SK-N-SH (cell line): ENCODE measurements at regions not wholly inside any gene's neighbourhood (a gene's known extent, or its start where the extent isn't known, plus 50 kb on each side); places are given as distances from the start of the nearest gene placed in this dataset.

ENCODE experiments used
- CTCF ChIA-PET: fragments of 300-600, 350-600 bp; formaldehyde crosslinking; extraction: SDS; loops from one replicate; lab custom pipeline; 2021; lab: Yijun Ruan, JAX
- POLR2A ChIA-PET: fragments of 350-600 bp; sonication (Branson Sonifier 250); formaldehyde crosslinking; extraction: SDS; loops from one replicate; lab custom pipeline; 2020; ENCODE audit warnings: antibody characterized with exemption, inconsistent platforms; lab: Yijun Ruan, JAX
- DNase-seq: peaks from one replicate; pipeline ENCODE4 v3.0.0; 2012
- H2AFZ ChIP-seq: fragments of 200-600 bp; sonication (generic); 2 replicates; pipeline ENCODE4 v1.8.1; 2016; ENCODE audit warnings: antibody characterized with exemption, mild to moderate bottlenecking, low read depth
- H3F3A ChIP-seq: fragments of 200-600 bp; sonication (generic); replicated peaks from 2 replicates; pipeline ENCODE3; 2016; ENCODE audit warnings: antibody characterized with exemption, mild to moderate bottlenecking; ENCODE audit not compliant: insufficient read depth
- H3K27ac ChIP-seq, 2 experiments: fragments of 200-500 bp in 1 of 2; fragments of 200-600 bp in 1 of 2; sonication (Bioruptor generic) in 1 of 2; sonication (generic), shearing (Covaris generic) in 1 of 2; 2 replicates each; pipeline versions ENCODE4 v1.5.1 to v1.6.1; 2014 to 2016; ENCODE audit warnings: low read depth in 2 of 2, inconsistent platforms in 1 of 2, low read length in 1 of 2, mild to moderate bottlenecking in 1 of 2, mixed read lengths in 1 of 2
- H3K27me3 ChIP-seq: fragments of 200-600 bp; sonication (generic), shearing (Covaris generic); 2 replicates; pipeline ENCODE4 v1.6.1; 2016; ENCODE audit warnings: mixed run types; ENCODE audit not compliant: insufficient read depth
- H3K36me3 ChIP-seq, 2 experiments: fragments of 200-500 bp in 1 of 2; fragments of 200-600 bp in 1 of 2; sonication (Bioruptor generic) in 1 of 2; sonication (generic) in 1 of 2; replicated peaks in 1 of 2; 2 replicates each; pipeline versions ENCODE3 to v1.5.1; 2014 to 2016; ENCODE audit warnings: low read length in 1 of 2, mild to moderate bottlenecking in 1 of 2; ENCODE audit not compliant: insufficient read depth in 2 of 2, control insufficient read depth in 1 of 2
- H3K4me1 ChIP-seq, 2 experiments: fragments of 200-500 bp in 1 of 2; fragments of 200-600 bp in 1 of 2; sonication (Bioruptor generic) in 1 of 2; sonication (generic), shearing (Covaris generic) in 1 of 2; 2 replicates each; pipeline versions ENCODE4 v1.5.1 to v1.6.1; 2014 to 2016; ENCODE audit warnings: low read depth in 1 of 2, low read length in 1 of 2, mixed run types in 1 of 2; ENCODE audit not compliant: insufficient read depth in 2 of 2, control insufficient read depth in 1 of 2
- H3K4me2 ChIP-seq: fragments of 200-600 bp; sonication (generic), shearing (Covaris generic); 2 replicates; pipeline ENCODE4 v1.6.1; 2017; ENCODE audit warnings: mixed run types
- H3K4me3 ChIP-seq, 2 experiments: fragments of 200-500 bp in 1 of 2; fragments of 200-600 bp in 1 of 2; sonication (Bioruptor generic) in 1 of 2; sonication (generic), shearing (Covaris generic) in 1 of 2; 2 replicates each; pipeline versions ENCODE4 v1.5.1 to v1.8.1; 2014 to 2016; ENCODE audit warnings: low read depth in 2 of 2, inconsistent platforms in 1 of 2, low read length in 1 of 2, mild to moderate bottlenecking in 1 of 2, mixed read lengths in 1 of 2, moderate library complexity in 1 of 2
- H3K79me2 ChIP-seq: fragments of 200-600 bp; sonication (generic); 2 replicates; pipeline ENCODE4 v1.8.1; 2017; ENCODE audit warnings: mild to moderate bottlenecking; ENCODE audit not compliant: insufficient read depth
- H3K9ac ChIP-seq: fragments of 200-600 bp; sonication (generic); 2 replicates; pipeline ENCODE4 v1.6.1; 2017; ENCODE audit warnings: mixed run types
- H3K9me2 ChIP-seq: fragments of 200-600 bp; sonication (generic); 2 replicates; pipeline ENCODE4 v1.6.1; 2017; ENCODE audit warnings: mixed run types
- H3K9me3 ChIP-seq: fragments of 200-600 bp; sonication (generic); 2 replicates; pipeline ENCODE4 v1.6.1; 2017; ENCODE audit warnings: mixed run types, mild to moderate bottlenecking, moderate library complexity
- H4K20me1 ChIP-seq: fragments of 200-600 bp; sonication (generic); 2 replicates; pipeline ENCODE4 v1.6.1; 2017; ENCODE audit warnings: mild to moderate bottlenecking, mixed run types; ENCODE audit not compliant: insufficient read depth
- CTCF ChIP-seq: fragments of 200-600 bp; sonication (generic); IDR thresholded peaks from 2 replicates; pipeline ENCODE4 v1.6.1; 2017; ENCODE audit warnings: antibody characterized with exemption, mild to moderate bottlenecking, moderate library complexity
- EP300 ChIP-seq, 2 experiments: IDR thresholded peaks; 2 replicates each; pipeline versions ENCODE4 v1.4.0 to v1.6.1; 2012; ENCODE audit warnings: borderline replicate concordance in 1 of 2, low read depth in 1 of 2, low read length in 1 of 2
- FOSL2 ChIP-seq: IDR thresholded peaks from 2 replicates; pipeline ENCODE4 v1.4.0; 2012; ENCODE audit warnings: low read depth, mild to moderate bottlenecking, moderate library complexity, borderline replicate concordance
- FOXJ3 ChIP-seq: sonication (generic); formaldehyde crosslinking; IDR thresholded peaks from 2 replicates; pipeline ENCODE4 v1.5.1; 2020; ENCODE audit warnings: mild to moderate bottlenecking, missing genetic modification reagents
- GABPA ChIP-seq: IDR thresholded peaks from 2 replicates; pipeline ENCODE4 v1.4.0; 2012; ENCODE audit warnings: low read depth, mild to moderate bottlenecking
- GATA2 ChIP-seq: sonication (generic); formaldehyde crosslinking; IDR thresholded peaks from 2 replicates; pipeline ENCODE4 v1.5.0; 2020; ENCODE audit warnings: mild to moderate bottlenecking, missing genetic modification reagents
- IRF3 ChIP-seq: fragments of 150-350 bp; IDR thresholded peaks from 2 replicates; pipeline ENCODE4 v1.6.1; 2016; ENCODE audit warnings: mild to moderate bottlenecking, low read depth, low read length
- MAX ChIP-seq: IDR thresholded peaks from 2 replicates; pipeline ENCODE4 v1.4.0; 2012; ENCODE audit warnings: low read depth
- MEF2A ChIP-seq: IDR thresholded peaks from 2 replicates; pipeline ENCODE4 v1.4.0; 2012; ENCODE audit warnings: low read depth, borderline replicate concordance
- MXI1 ChIP-seq: IDR thresholded peaks from 2 replicates; pipeline ENCODE4 v1.6.1; 2012; ENCODE audit warnings: mild to moderate bottlenecking, low read depth, low read length, improper control_type of control experiment
- PBX3 ChIP-seq: IDR thresholded peaks from 2 replicates; pipeline ENCODE4; 2012
- RAD21 ChIP-seq: IDR thresholded peaks from 2 replicates; pipeline ENCODE4 v1.6.1; 2012; ENCODE audit warnings: mild to moderate bottlenecking, low read length
- RCOR1 ChIP-seq: fragments of 150-350 bp; IDR thresholded peaks from 2 replicates; pipeline ENCODE4 v1.6.1; 2017; ENCODE audit warnings: antibody characterized with exemption, low read length
- RXRA ChIP-seq: IDR thresholded peaks from 2 replicates; pipeline ENCODE4 v1.4.0; 2012; ENCODE audit warnings: low read depth, mild to moderate bottlenecking, borderline replicate concordance
- TAF1 ChIP-seq: IDR thresholded peaks from 2 replicates; pipeline ENCODE4 v1.6.1; 2012; ENCODE audit warnings: low read depth, mild to moderate bottlenecking, low read length, moderate library complexity, borderline replicate concordance
- TCF12 ChIP-seq: IDR thresholded peaks from 2 replicates; pipeline ENCODE4 v1.4.0; 2012
- TEAD4 ChIP-seq: IDR thresholded peaks from 2 replicates; pipeline ENCODE4 v1.4.0; 2012; ENCODE audit warnings: mild to moderate bottlenecking, borderline replicate concordance; ENCODE audit not compliant: insufficient read depth
- USF2 ChIP-seq: fragments of 150-350 bp; IDR thresholded peaks from 2 replicates; pipeline ENCODE4 v1.6.1; 2017; ENCODE audit warnings: antibody characterized with exemption, low read length, low read depth, borderline replicate concordance
- YY1 ChIP-seq: IDR thresholded peaks from 2 replicates; pipeline ENCODE4 v1.4.0; 2012; ENCODE audit warnings: low read depth, mild to moderate bottlenecking
- ZBTB33 ChIP-seq: IDR thresholded peaks from 2 replicates; pipeline ENCODE4 v1.4.0; 2012; ENCODE audit warnings: low read depth, borderline replicate concordance
- WGBS: methylation state at CpG from one replicate; pipeline ENCODE4 v1.1.6; 2017; ENCODE audit warnings: low lambda C conversion rate; 5-methylcytosine and 5-hydroxymethylcytosine counted together

- CTCF ChIA-PET = interaction anchor here (0.7 to 1.5 kb wide), 2 partner anchors 20 to 28 kb away, joined by 3 to 4 read pairs; no protein-coding TSS in a partner anchor
Observed at GRCh38 chr16:54454616-54455015, 168.0 kb upstream of the IRX3 start.

More at GRCh38 chr16:54454616-54455015, 168.0 kb upstream of the IRX3 start:
- Histone ChIP-seq H3K9ac (no peak overlapping the region), H3K36me3 (no peaks in the 10 kb centered on the region), H3K27me3 (no peaks in the 10 kb centered on the region), H3K9me3 (no peaks in the 10 kb centered on the region), H4K20me1 (no peaks in the 10 kb centered on the region), H3K9me2 (no peaks in the 10 kb centered on the region), H3K4me1 (no peaks in the 10 kb centered on the region; a peak in 1 of 4 replicates)
- TF ChIP-seq TAF1 (no peak), GABPA (no peak), YY1 (no peak), MEF2A (no peak), IRF3 (no peak), CTCF (no peak), RXRA (no peak), MAX (no peak), FOXJ3 (CRISPR knock-in tag) (no peak), RAD21 (no peak), EP300 (IDR thresholded peaks at IDR 0.05; ENCODE audit: borderline replicate concordance in 1 of 2, low read depth in 1 of 2, low read length in 1 of 2) (no peak), RCOR1 (no peak), TCF12 (no peak), TEAD4 (no peak), GATA2 (CRISPR knock-in tag) (no peak), ZBTB33 (no peak), PBX3 (no peak), MXI1 (no peak), FOSL2 (no peak), USF2 (no peak)
- TF ChIP-seq, all 33 proteins: peak for 0
- Histone ChIP-seq H2AFZ (no peak overlapping the region), H3F3A (no peaks in the 10 kb centered on the region), H3K4me2 (no peak overlapping the region), H3K27ac (no peak overlapping the region), H3K4me3 (no peak overlapping the region), H3K79me2 (no peaks in the 10 kb centered on the region)
- DNase-seq = no peak
- 87% methylated on average over 8 of the region's 8 CpGs for WGBS
- POLR2A ChIA-PET = no interaction called here
